ENCODE measurements at regions not wholly inside any gene's neighbourhood (a gene's known extent, or its start where the extent isn't known, plus 50 kb on each side); places are given as distances from the start of the nearest gene placed in this dataset.

- H3K36me3 ChIP-seq (ENCODE audit: insufficient read depth in 1 of 2, low read depth in 1 of 2) = no peaks in the 10 kb centered on the region
- ATAC-seq (no peak), DNase-seq (no peak)
- H3K27ac ChIP-seq = no peak overlapping the region
- no peak for TF ChIP-seq CTCF (IDR thresholded peaks at IDR 0.05)
- intact Hi-C loops (cut with DNase I) = no loop called here
- no peak overlapping the region for H3K4me3 ChIP-seq
- H3K27me3 ChIP-seq (ENCODE audit: insufficient read depth in 3 of 3, low read length in 2 of 3) = no peaks in the 10 kb centered on the region
- H3K4me1 ChIP-seq = no peaks in the 10 kb centered on the region
- 93 to 96% (median 95%) methylated on average over 2 of the region's 2 CpGs for whole genome bisulfite sequencing, 3 donors
- H3K9me3 ChIP-seq = no peaks in the 10 kb centered on the region
Measured at GRCh38 chr4:79034544-79034943, 95.3 kb upstream of the PAQR3 start.

- Histone ChIP-seq H3K9me3 (no peaks in the 10 kb centered on the region), H3K27me3 (ENCODE audit: insufficient read depth in 3 of 3, low read length in 2 of 3) (no peaks in the 10 kb centered on the region), H3K4me3 (no peak overlapping the region), H3K27ac (no peak overlapping the region), H3K4me1 (no peaks in the 10 kb centered on the region), H3K36me3 (ENCODE audit: insufficient read depth in 1 of 2, low read depth in 1 of 2) (no peaks in the 10 kb centered on the region)
- TF ChIP-seq CTCF (IDR thresholded peaks at IDR 0.05) = no peak
- 16 to 26% (median 18%) methylated on average over 1 of the region's 1 CpG for WGBS, 3 donors
- no peak for ATAC-seq
- intact Hi-C loops (cut with DNase I) = no loop called here
- DNase-seq = no peak
Measured at GRCh38 chr4:79030973-79031372, 91.7 kb upstream of the PAQR3 start.

- Histone ChIP-seq H3K9me3 (no peaks in the 10 kb centered on the region), H3K36me3 (ENCODE audit: insufficient read depth in 1 of 2, low read depth in 1 of 2) (no peaks in the 10 kb centered on the region), H3K27ac (no peak overlapping the region), H3K27me3 (ENCODE audit: insufficient read depth in 3 of 3, low read length in 2 of 3) (no peaks in the 10 kb centered on the region), H3K4me1 (no peaks in the 10 kb centered on the region), H3K4me3 (no peak overlapping the region)
- intact Hi-C loops (cut with DNase I) = no loop called here
- 96 to 99% (median 97%) methylated on average over 4 of the region's 4 CpGs for WGBS, 3 donors
- no peak for TF ChIP-seq CTCF (IDR thresholded peaks at IDR 0.05)
- no peak for DNase-seq
- no peak for ATAC-seq
Measured at GRCh38 chr4:79027656-79028055, 88.4 kb upstream of the PAQR3 start.

- DNase-seq (no peak), ATAC-seq (no peak)
- intact Hi-C loops (cut with DNase I) = no loop called here
- 23 to 45% (median 39%) methylated on average over 2 of the region's 2 CpGs for WGBS, 3 donors
- Histone ChIP-seq H3K4me1 (no peaks in the 10 kb centered on the region), H3K27ac (no peak overlapping the region), H3K36me3 (ENCODE audit: insufficient read depth in 1 of 2, low read depth in 1 of 2) (no peaks in the 10 kb centered on the region), H3K27me3 (ENCODE audit: insufficient read depth in 3 of 3, low read length in 2 of 3) (no peaks in the 10 kb centered on the region), H3K4me3 (no peak overlapping the region), H3K9me3 (no peaks in the 10 kb centered on the region)
- TF ChIP-seq CTCF (IDR thresholded peaks at IDR 0.05) = no peak
Measured at GRCh38 chr4:79025170-79025569, 85.9 kb upstream of the PAQR3 start.
